ENCODE measurements at regions not wholly inside any gene's neighbourhood (a gene's known extent, or its start where the extent isn't known, plus 50 kb on each side); places are given as distances from the start of the nearest gene placed in this dataset.

DNA sequence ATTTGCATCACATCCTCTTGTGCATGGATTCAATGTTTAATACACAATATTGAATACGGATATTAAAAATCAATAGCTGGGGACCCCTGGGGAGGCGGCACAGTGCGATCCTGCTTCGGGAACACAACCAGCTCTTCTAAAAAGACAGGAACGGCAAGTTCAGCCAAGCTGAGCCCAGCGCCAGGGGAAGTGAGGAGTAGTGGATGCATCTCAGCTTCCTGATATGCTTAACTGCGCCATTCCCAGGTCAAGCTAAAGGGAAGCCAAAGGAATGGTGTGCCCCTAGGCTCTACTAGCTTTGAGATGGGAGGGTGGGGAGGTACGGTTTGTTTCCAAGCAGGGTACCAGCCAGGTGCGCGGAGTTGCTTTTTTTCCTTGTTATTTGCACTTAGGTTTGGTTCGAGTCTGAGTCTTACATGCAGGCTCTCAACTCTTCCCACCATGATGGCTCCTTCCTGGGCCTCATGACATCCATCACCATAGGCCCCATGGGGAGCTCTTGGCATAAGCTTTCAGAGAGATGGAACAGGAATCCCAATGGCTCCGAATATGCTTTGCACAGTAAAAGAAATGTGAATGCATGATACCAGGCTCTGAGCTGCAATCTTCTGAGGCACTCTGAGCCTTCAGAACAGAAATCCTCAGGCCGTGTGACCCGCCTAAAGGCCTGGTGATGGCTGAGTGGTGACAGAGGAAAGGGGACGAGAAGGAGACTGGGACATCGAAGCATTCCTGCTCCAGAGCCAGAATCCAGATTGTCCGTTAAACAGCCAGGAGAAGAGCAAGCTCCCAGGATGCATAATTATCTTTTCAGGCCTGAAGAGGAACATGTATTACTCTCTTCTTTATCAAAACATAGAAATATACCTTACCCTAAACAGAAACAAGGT is 51.8 kb upstream of the BCOR start:
- H3K4me3 ChIP-seq (ENCODE audit: extremely low read depth, insufficient read depth, low read length, poor library complexity, severe bottlenecking), result no peak overlapping the region
- no peaks in the 10 kb centered on the region for H3K9me3 ChIP-seq (ENCODE audit: control insufficient read depth, low read length)
- H3K36me3 ChIP-seq (ENCODE audit: control insufficient read depth, insufficient read depth, low read length), result no peaks in the 10 kb centered on the region
- 0 to 53% methylated on average over 2 to 3 of the region's 17 CpGs for WGBS, 2 experiments (ENCODE audit: insufficient coverage in 2 of 2)
- no peak overlapping the region for H3K27ac ChIP-seq (ENCODE audit: low read depth, low read length, severe bottlenecking)
- H3K4me1 ChIP-seq (ENCODE audit: control insufficient read depth, insufficient read depth, low read length, poor library complexity, severe bottlenecking), result peaks cover 20% of the 10 kb centered on the region

DNA sequence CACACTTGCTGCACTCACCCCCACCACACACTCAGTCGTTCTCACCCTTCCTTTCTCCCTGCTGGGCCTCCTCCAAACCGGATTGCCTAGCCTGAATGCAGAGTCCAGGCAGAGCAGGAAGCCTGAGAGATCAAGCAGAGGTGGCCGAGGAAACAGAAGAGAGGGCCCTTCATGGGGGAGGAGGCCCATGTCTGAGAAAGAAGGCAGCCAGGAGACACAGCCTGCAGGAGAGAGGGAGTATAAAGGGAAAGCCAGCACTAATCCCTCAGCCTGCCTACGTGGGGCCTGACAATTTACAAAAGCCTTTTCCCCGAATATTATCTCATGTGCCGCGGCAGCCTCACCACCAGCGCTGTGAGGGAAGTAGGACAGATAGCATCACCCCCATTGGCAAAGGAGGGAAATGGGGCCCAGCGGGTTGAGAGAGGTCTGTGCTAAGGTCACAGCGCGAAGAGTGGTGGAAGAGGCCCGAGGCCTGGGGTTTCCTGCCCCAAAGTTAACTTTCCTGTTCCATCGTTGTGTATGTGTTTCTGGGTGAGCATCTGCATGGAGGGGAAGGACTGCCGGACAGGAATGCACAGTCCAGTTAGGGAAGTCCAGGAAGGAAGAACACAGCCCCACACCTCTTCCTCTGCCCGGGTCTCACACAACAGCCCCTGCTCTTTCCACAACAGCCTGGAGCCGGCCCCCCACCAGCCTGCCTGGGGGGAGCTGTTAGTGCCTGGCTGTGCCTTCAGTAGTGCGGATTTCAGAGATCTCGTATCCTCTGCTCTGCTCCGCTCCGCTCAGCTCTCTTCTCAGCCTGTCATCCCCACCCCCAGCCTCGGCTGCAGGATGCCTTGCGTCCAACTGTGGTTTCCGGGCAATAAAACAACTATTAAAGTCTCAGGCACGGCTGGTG is 50.9 kb upstream of the BCOR start:
- H3K4me1 ChIP-seq (ENCODE audit: control insufficient read depth, insufficient read depth, low read length, poor library complexity, severe bottlenecking), result peaks cover 21% of the 10 kb centered on the region
- H3K27ac ChIP-seq (ENCODE audit: low read depth, low read length, severe bottlenecking), result no peak overlapping the region
- H3K4me3 ChIP-seq (ENCODE audit: extremely low read depth, insufficient read depth, low read length, poor library complexity, severe bottlenecking), result no peak overlapping the region
- H3K9me3 ChIP-seq (ENCODE audit: control insufficient read depth, low read length), result no peaks in the 10 kb centered on the region
- no peaks in the 10 kb centered on the region for H3K36me3 ChIP-seq (ENCODE audit: control insufficient read depth, insufficient read depth, low read length)
- WGBS, 2 experiments (ENCODE audit: insufficient coverage in 2 of 2), result 5% methylated on average over 10 of the region's 24 CpGs; no CpG with 5 or more reads in 1 of the 2 experiments

DNA sequence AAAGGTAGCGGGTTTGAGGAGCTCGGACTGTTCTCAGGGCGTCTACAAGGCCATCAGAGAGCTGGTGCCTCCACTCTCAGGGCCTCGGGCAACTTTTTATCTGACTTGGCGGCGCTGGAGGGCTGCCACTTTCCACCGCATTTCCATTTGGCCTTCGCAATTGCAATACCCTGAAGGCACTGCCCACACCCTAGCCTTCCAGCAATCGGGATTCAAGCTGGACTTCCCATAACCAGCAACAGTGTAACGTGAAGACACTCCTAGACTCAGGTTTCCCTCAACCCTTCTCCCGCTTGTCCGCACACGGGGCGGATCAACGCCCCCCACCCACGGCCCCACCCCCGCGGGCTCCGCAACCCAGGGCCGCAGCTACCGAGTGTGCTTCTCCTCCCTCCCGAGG is 50.2 kb upstream of the BCOR start:
- peaks cover 21% of the 10 kb centered on the region for H3K4me1 ChIP-seq (ENCODE audit: control insufficient read depth, insufficient read depth, low read length, poor library complexity, severe bottlenecking)
- no peaks in the 10 kb centered on the region for H3K9me3 ChIP-seq (ENCODE audit: control insufficient read depth, low read length)
- no peak overlapping the region for H3K4me3 ChIP-seq (ENCODE audit: extremely low read depth, insufficient read depth, low read length, poor library complexity, severe bottlenecking)
- H3K27ac ChIP-seq (ENCODE audit: low read depth, low read length, severe bottlenecking), result no peak overlapping the region
- 18 to 26% methylated on average over 5 to 8 of the region's 22 CpGs for WGBS, 2 experiments (ENCODE audit: insufficient coverage in 2 of 2)
- no peaks in the 10 kb centered on the region for H3K36me3 ChIP-seq (ENCODE audit: control insufficient read depth, insufficient read depth, low read length)
